ENCODE measurements at regions not wholly inside any gene's neighbourhood (a gene's known extent, or its start where the extent isn't known, plus 50 kb on each side); places are given as distances from the start of the nearest gene placed in this dataset.

- no peak for DNase-seq
Measured at GRCh38 chr4:138964716-138965426, 50.7 kb upstream of the NOCT start.

GRCh38 chr4:138963412-138963811 lies 52.2 kb upstream of the NOCT start:
- DNase-seq = no peak

GRCh38 chr4:138961664-138962063 lies 53.9 kb upstream of the NOCT start:
- DNase-seq = no peak

- DNase-seq = no peak
Measured at GRCh38 chr4:138961129-138961528, 54.5 kb upstream of the NOCT start.

GRCh38 chr4:138960175-138960710 lies 55.3 kb upstream of the NOCT start:
- no peak for DNase-seq

- DNase-seq = no peak
Measured at GRCh38 chr4:138959097-138959815, 56.3 kb upstream of the NOCT start.

- no peak for DNase-seq
Measured at GRCh38 chr4:138958519-138958918, 57.1 kb upstream of the NOCT start.

- no peak for DNase-seq
Measured at GRCh38 chr4:138957302-138957701, 58.3 kb upstream of the NOCT start.

GRCh38 chr4:138954428-138954827 lies 61.2 kb upstream of the NOCT start:
- peak; percentile 35 for DNase-seq

- no peak for DNase-seq
Measured at GRCh38 chr4:138953961-138954371, 61.6 kb upstream of the NOCT start.

- DNase-seq = no peak
Measured at GRCh38 chr4:138952411-138952810, 63.2 kb upstream of the NOCT start.

- no peak for DNase-seq
Measured at GRCh38 chr4:138951764-138952163, 63.8 kb upstream of the NOCT start.

GRCh38 chr4:138949866-138950265 lies 65.7 kb upstream of the NOCT start:
- no peak for DNase-seq

- no peak for DNase-seq
Measured at GRCh38 chr4:138948918-138949317, 66.7 kb upstream of the NOCT start.

- no peak for DNase-seq
Measured at GRCh38 chr4:138946306-138946705, 69.3 kb upstream of the NOCT start.

GRCh38 chr4:138945840-138946239 lies 69.7 kb upstream of the NOCT start:
- no peak for DNase-seq

- DNase-seq = no peak
Measured at GRCh38 chr4:138945401-138945800, 70.2 kb upstream of the NOCT start.

GRCh38 chr4:138943893-138944292 lies 71.7 kb upstream of the NOCT start:
- no peak for DNase-seq

- no peak for DNase-seq
Measured at GRCh38 chr4:138941037-138941436, 74.5 kb upstream of the NOCT start.

GRCh38 chr4:138939960-138940359 lies 75.6 kb upstream of the NOCT start:
- DNase-seq = no peak

- DNase-seq = peak; percentile 51
Measured at GRCh38 chr4:138938366-138938690, 77.3 kb upstream of the NOCT start.

- DNase-seq = no peak
Measured at GRCh38 chr4:138935135-138935807, 80.3 kb upstream of the NOCT start.

- no peak for DNase-seq
Measured at GRCh38 chr4:138927072-138927471, 88.5 kb upstream of the NOCT start.

GRCh38 chr4:138925495-138925894 lies 90.1 kb upstream of the NOCT start:
- DNase-seq = no peak

Data from NCI-H146 (cell line).